ENCODE measurements at regions not wholly inside any gene's neighbourhood (a gene's known extent, or its start where the extent isn't known, plus 50 kb on each side); places are given as distances from the start of the nearest gene placed in this dataset.

DNA sequence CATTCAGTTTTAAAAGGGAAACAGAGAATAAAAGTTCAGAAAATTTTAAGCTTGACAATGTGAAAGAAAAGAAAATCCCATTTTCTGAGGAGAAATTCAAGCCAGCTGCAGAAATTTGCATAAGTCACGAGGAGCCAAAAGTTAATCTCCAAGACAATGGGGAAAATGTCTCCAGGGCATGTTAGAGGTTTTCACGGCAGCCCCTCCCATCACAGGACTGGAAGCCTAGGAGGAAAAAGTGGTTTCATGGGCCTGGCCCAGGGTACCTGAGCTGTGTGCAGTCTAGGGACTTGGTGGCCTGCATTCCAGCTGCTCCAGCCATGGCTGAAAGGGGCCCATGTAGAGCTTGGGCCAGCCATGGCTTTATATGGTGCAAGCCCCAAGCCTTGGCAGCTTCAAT is 59.6 kb upstream of the NXPH1 start:
- CTCF ChIA-PET = no interaction called here
- no peaks in the 10 kb centered on the region for H3K4me1 Mint-ChIP-seq (ENCODE audit: low read depth)
- no peaks in the 10 kb centered on the region for H3K4me1 ChIP-seq (ENCODE audit: insufficient read depth, low read length)
- POLR2A ChIA-PET = no interaction called here
- intact Hi-C loops (cut with DNase I, micrococcal nuclease) = no loop called here
- ATAC-seq (ENCODE audit: poor library complexity) (no peak), DNase-seq (no peak)
- H3K27me3 Mint-ChIP-seq = peaks cover 44% of the 10 kb centered on the region
- H3K27me3 ChIP-seq (ENCODE audit: control insufficient read depth in 1 of 2, insufficient read depth in 2 of 2, low read length in 2 of 2) = peaks cover 3 to 7% of the 10 kb centered on the region in 2 experiments
- no peak overlapping the region for H3K4me3 ChIP-seq (ENCODE audit: low read length)
- no peaks in the 10 kb centered on the region for H3K36me3 Mint-ChIP-seq (ENCODE audit: low read depth)
- no peak overlapping the region for H3K27ac ChIP-seq (ENCODE audit: low read depth in 1 of 2, low read length in 2 of 2)
- no peak overlapping the region for H3K27ac Mint-ChIP-seq
- H3K9me3 ChIP-seq (ENCODE audit: control insufficient read depth in 1 of 2, insufficient read depth in 1 of 2, low read length in 2 of 2) = peaks cover 0 to 4% of the 10 kb centered on the region in 2 experiments
- H3K9me3 Mint-ChIP-seq = no peaks in the 10 kb centered on the region
- H3K4me3 Mint-ChIP-seq = no peak overlapping the region
- no peaks in the 10 kb centered on the region for H3K36me3 ChIP-seq (ENCODE audit: insufficient read depth, low read length)
- TF ChIP-seq, protein P1, sequence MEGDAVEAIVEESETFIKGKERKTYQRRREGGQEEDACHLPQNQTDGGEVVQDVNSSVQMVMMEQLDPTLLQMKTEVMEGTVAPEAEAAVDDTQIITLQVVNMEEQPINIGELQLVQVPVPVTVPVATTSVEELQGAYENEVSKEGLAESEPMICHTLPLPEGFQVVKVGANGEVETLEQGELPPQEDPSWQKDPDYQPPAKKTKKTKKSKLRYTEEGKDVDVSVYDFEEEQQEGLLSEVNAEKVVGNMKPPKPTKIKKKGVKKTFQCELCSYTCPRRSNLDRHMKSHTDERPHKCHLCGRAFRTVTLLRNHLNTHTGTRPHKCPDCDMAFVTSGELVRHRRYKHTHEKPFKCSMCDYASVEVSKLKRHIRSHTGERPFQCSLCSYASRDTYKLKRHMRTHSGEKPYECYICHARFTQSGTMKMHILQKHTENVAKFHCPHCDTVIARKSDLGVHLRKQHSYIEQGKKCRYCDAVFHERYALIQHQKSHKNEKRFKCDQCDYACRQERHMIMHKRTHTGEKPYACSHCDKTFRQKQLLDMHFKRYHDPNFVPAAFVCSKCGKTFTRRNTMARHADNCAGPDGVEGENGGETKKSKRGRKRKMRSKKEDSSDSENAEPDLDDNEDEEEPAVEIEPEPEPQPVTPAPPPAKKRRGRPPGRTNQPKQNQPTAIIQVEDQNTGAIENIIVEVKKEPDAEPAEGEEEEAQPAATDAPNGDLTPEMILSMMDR (IDR thresholded peaks at IDR 0.05) = no peak

DNA sequence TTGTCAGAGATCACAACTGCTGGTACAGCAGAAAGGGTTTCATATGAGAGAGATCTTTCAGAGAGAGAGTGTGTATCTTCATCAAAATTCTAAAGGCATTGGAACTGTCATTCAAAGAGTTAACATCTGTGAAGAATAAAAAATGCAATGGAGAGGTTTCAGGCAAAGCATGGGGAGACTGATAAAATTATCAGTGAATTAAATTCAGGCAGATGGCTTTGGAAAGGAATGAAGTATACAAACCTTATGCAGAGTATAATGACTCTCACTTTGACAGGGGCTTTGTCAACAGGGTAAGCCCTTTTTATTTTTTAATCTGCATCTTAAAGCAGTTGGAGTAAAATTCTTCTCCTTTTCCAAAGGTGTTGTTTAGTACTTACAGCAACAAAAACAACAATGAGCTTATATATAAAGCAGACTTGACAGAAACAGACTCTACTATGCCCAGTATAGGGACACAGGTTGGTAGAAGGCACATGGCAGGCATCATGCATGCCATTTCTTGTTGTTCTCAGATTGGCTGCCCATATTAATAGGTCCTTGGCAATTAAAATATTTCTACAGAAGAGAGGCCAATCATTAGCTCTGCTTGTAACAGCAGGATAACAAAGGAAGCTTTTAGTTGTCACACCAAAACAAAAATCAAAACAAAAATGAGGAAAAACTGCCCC is 54.9 kb upstream of the NXPH1 start:
- TF ChIP-seq, protein P1 (IDR thresholded peaks at IDR 0.05) = no peak
- no peak overlapping the region for H3K27ac ChIP-seq (ENCODE audit: low read depth in 1 of 2, low read length in 2 of 2)
- H3K36me3 Mint-ChIP-seq (ENCODE audit: low read depth) = no peaks in the 10 kb centered on the region
- POLR2A ChIA-PET = no interaction called here
- H3K27me3 Mint-ChIP-seq = peaks cover 18% of the 10 kb centered on the region
- H3K9me3 ChIP-seq (ENCODE audit: control insufficient read depth in 1 of 2, insufficient read depth in 1 of 2, low read length in 2 of 2) = peaks cover 0 to 4% of the 10 kb centered on the region in 2 experiments
- intact Hi-C loops (cut with DNase I, micrococcal nuclease) = no loop called here
- H3K4me3 ChIP-seq (ENCODE audit: low read length) = no peak overlapping the region
- no peak for ATAC-seq (ENCODE audit: poor library complexity)
- H3K4me3 Mint-ChIP-seq = no peak overlapping the region
- peaks cover 3 to 4% of the 10 kb centered on the region in 2 experiments for H3K27me3 ChIP-seq (ENCODE audit: control insufficient read depth in 1 of 2, insufficient read depth in 2 of 2, low read length in 2 of 2)
- no peaks in the 10 kb centered on the region for H3K9me3 Mint-ChIP-seq
- CTCF ChIA-PET = interaction anchor here (1.5 kb wide), 1 partner anchor 11 kb away, joined by 3 read pairs; no protein-coding TSS in a partner anchor
- H3K4me1 Mint-ChIP-seq (ENCODE audit: low read depth) = no peaks in the 10 kb centered on the region
- H3K27ac Mint-ChIP-seq = no peak overlapping the region
- H3K4me1 ChIP-seq (ENCODE audit: insufficient read depth, low read length) = no peaks in the 10 kb centered on the region
- no peaks in the 10 kb centered on the region for H3K36me3 ChIP-seq (ENCODE audit: insufficient read depth, low read length)
- no peak for DNase-seq

DNA sequence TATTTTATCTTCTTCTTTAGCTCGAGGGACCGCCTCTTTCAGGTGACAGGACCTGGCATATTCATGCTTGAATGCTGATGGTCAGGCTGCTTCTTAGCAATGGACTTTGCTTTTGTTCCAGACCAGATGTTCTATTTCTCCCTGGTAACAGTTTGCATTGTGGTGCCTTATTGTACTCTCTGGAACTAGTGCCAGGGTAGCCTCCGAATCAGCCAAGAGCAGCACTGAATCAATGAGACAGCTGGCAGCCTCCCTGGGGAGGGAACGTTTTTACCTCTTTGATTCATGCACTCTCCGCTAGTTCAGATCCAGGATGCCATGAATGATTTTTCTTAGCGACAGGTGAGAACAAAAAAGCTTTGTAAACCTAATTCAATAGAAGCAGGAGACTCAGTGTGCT is 54.1 kb upstream of the NXPH1 start:
- ChIA-PET CTCF (interaction anchor here (1.5 kb wide), 1 partner anchor 11 kb away, joined by 3 read pairs; no protein-coding TSS in a partner anchor), POLR2A (no interaction called here)
- intact Hi-C loops (cut with DNase I, micrococcal nuclease) = no loop called here
- TF ChIP-seq, protein P1 (IDR thresholded peaks at IDR 0.05) = no peak
- no peaks in the 10 kb centered on the region for H3K4me1 Mint-ChIP-seq (ENCODE audit: low read depth)
- Histone ChIP-seq H3K4me3 (ENCODE audit: low read length) (no peak overlapping the region), H3K27ac (ENCODE audit: low read depth in 1 of 2, low read length in 2 of 2) (no peak overlapping the region), H3K27me3 (ENCODE audit: control insufficient read depth in 1 of 2, insufficient read depth in 2 of 2, low read length in 2 of 2) (peaks cover 0 to 4% of the 10 kb centered on the region in 2 experiments), H3K9me3 (ENCODE audit: control insufficient read depth in 1 of 2, insufficient read depth in 1 of 2, low read length in 2 of 2) (no peaks in the 10 kb centered on the region), H3K4me1 (ENCODE audit: insufficient read depth, low read length) (no peaks in the 10 kb centered on the region), H3K36me3 (ENCODE audit: insufficient read depth, low read length) (no peaks in the 10 kb centered on the region)
- H3K4me3 Mint-ChIP-seq = no peak overlapping the region
- no peak for DNase-seq
- H3K36me3 Mint-ChIP-seq (ENCODE audit: low read depth) = no peaks in the 10 kb centered on the region
- H3K27ac Mint-ChIP-seq = no peak overlapping the region
- H3K27me3 Mint-ChIP-seq = peaks cover 14% of the 10 kb centered on the region
- ATAC-seq (ENCODE audit: poor library complexity) = no peak
- H3K9me3 Mint-ChIP-seq = no peaks in the 10 kb centered on the region

Data from CD4-positive, alpha-beta T cell (primary cell).